Activated CD8-positive, alpha-beta memory T cell treated with anti-CD3 and anti-CD28 coated beads, Interleukin-2, amount 50 U/mL, for 48 hours (primary cell): ENCODE measurements at regions not wholly inside any gene's neighbourhood (a gene's known extent, or its start where the extent isn't known, plus 50 kb on each side); places are given as distances from the start of the nearest gene placed in this dataset.

ENCODE experiments used
- DNase-seq: peaks from one replicate; pipeline ENCODE4 v3.0.0-alpha.2; 2020

DNA sequence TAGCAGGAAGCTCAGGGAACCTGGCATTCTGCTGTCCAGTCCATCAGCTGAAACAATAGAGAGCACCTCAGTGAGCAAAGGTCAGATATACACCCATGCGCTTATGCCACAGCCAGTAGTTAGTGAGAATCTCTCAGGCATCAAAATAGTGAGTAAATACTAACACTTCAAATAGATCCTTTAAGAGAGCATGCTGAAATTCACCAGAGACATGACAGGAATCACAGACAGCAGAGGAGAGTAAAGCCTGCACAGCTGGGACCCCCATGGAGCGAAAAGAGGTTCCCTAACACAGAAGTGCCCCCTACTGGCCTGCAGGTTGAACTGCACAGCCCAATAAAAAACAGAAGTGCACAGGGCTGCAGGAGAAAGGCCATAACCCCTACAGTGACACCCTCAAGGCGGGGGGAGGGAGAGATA lies 57.6 kb upstream of the ANTXRL start:
- DNase-seq: peak; percentile 57

DNA sequence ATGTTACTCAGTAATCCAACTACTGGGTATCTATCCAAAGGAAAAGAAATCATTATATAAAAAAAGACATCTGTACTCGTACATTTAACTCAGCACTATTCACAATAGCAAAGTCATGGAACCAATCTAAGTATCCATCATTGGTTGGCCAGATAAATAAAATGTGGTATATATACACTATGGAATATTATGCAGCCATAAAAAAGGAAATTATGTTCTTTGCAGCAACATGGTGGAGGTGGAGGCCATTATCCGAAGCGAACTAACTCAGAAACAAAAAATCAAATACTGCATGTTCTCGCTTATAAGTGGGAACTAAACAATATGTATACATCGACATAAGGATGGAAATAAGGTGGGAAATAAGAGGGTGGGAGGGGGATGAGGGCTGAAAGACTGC lies 56.2 kb upstream of the ANTXRL start:
- no peak for DNase-seq

DNA sequence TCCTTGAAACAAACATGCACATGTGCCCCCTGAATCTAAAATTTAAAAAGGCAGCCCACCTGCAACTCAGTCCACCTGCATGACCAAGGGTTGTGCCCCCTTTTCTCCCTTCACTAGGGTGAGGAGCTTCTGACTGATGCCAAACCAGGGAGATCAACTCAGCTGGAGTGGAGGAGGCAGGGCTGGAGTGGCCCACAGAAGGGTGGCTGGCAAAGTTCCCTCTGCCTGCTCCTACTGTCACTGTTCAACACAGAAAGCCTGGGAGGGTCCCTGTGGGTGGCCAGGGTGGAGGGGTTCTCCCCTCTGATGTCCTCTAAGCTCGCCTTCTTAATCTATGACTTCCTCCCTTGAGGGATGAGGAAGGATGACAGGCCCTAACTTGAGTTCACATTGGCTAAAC lies 55.7 kb upstream of the ANTXRL start:
- peak; percentile 44 for DNase-seq

GRCh38 chr10:46232084-46232483 lies 54.7 kb upstream of the ANTXRL start:
- DNase-seq: no peak

- no peak for DNase-seq
These were observed 54.1 kb upstream of the ANTXRL start for GRCh38 chr10:46232666-46233065.

- DNase-seq: no peak
These were observed 53.6 kb upstream of the ANTXRL start for GRCh38 chr10:46233181-46233580.

- DNase-seq: no peak
These were observed 52.8 kb upstream of the ANTXRL start for GRCh38 chr10:46234026-46234425.

GRCh38 chr10:46234431-46235060 lies 52.3 kb upstream of the ANTXRL start:
- peak; percentile 43 for DNase-seq

GRCh38 chr10:46235705-46236545 lies 50.9 kb upstream of the ANTXRL start:
- DNase-seq: no peak

GRCh38 chr10:46236546-46236887 lies 50.3 kb upstream of the ANTXRL start:
- no peak for DNase-seq

- DNase-seq: no peak
These were observed 49.7 kb upstream of the ANTXRL start for GRCh38 chr10:46236941-46237681.
